B cell (primary cell): ENCODE measurements at regions not wholly inside any gene's neighbourhood (a gene's known extent, or its start where the extent isn't known, plus 50 kb on each side); places are given as distances from the start of the nearest gene placed in this dataset.

Experiments
- CTCF ChIP-seq: fragments of 200-600 bp; IDR thresholded peaks from one replicate; pipeline ENCODE4 v1.8.0; 2022; ENCODE audit warnings: antibody characterized with exemption, mild to moderate bottlenecking
- EZH2 ChIP-seq: IDR thresholded peaks from 2 replicates; pipeline ENCODE4 v1.6.1; 2012; ENCODE audit warnings: borderline replicate concordance, low read depth, mild to moderate bottlenecking, moderate library complexity, low read length; ENCODE audit not compliant: insufficient read depth, poor library complexity, severe bottlenecking

GRCh38 chr13:104137416-104137815, 1071.2 kb upstream of the SLC10A2 start:
- TF ChIP-seq EZH2 (no peak), CTCF (no peak)
